ENCODE measurements at regions not wholly inside any gene's neighbourhood (a gene's known extent, or its start where the extent isn't known, plus 50 kb on each side); places are given as distances from the start of the nearest gene placed in this dataset.
"Not testable (repeated sequence)": the region's sequence is repeated elsewhere in the genome, so short reads cannot be mapped to it uniquely, and the experiment has no call there.

DNA sequence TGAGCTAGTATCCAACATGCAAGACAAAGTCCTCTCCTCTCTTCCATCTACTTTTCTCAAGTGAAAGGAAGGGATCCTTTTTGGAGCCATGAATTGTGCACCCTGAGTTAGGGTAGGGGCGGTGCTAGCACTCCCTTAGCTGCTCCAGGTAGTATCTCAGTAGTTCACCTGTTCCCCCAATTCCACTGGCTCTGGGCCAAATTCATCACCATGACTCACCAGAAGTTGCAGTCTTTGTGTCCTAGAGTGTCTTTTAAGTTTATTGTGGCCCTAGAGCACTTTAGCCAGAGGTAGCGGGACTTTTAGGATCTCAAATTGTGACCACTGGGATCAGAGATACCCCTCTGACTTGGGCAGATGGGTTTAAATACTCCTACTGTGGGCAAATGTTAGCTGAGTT lies 398.6 kb upstream of the ANO5 start:
- H3K4me1 ChIP-seq (ENCODE audit: insufficient read depth, insufficient read length): no peaks in the 10 kb centered on the region
- TF ChIP-seq SUZ12 (IDR thresholded peaks at IDR 0.05; ENCODE audit: extremely low read depth, insufficient read depth, insufficient read length) (no peak), YY1 (IDR thresholded peaks at IDR 0.05; ENCODE audit: insufficient read depth, insufficient read length) (no peak), ZNF274 (IDR thresholded peaks at IDR 0.05; ENCODE audit: low read depth, low read length) (no peak)
- H3K9me3 ChIP-seq (ENCODE audit: insufficient read depth, low read length): no peaks in the 10 kb centered on the region
- H3K4me3 ChIP-seq (ENCODE audit: insufficient read length, low read depth): no peak overlapping the region
- no peak overlapping the region for H3K9ac ChIP-seq (ENCODE audit: insufficient read length, low read depth)
- no peaks in the 10 kb centered on the region for H3K36me3 ChIP-seq (ENCODE audit: insufficient read depth, insufficient read length, low read length)
- no peaks in the 10 kb centered on the region for H3K27me3 ChIP-seq (ENCODE audit: insufficient read depth, insufficient read length)
- DNase-seq (ENCODE audit: low read depth, low spot score): no peak

DNA sequence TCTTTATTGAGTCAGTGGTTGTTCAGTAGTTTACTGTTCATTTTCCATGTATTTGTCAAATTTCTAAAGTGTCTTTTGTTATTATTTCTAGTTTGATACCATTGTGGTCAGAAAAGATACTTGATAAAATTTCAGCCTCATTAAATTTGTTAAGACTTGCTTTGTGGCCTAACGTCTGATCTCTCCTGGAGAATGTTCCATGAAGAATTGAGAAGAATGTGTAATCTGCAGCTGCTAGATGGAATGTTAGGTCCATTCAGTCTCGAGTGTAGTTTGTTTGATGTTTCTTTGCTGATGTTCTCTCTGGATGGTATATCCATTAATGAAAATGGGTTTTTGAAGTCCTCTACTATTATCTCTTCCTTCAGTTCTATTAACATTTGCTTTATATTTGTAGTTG lies 394.7 kb upstream of the ANO5 start:
- Histone ChIP-seq H3K27me3 (ENCODE audit: insufficient read depth, insufficient read length) (no peaks in the 10 kb centered on the region), H3K9ac (ENCODE audit: insufficient read length, low read depth) (no peak overlapping the region), H3K4me1 (ENCODE audit: insufficient read depth, insufficient read length) (no peaks in the 10 kb centered on the region), H3K36me3 (ENCODE audit: insufficient read depth, insufficient read length, low read length) (no peaks in the 10 kb centered on the region), H3K9me3 (ENCODE audit: insufficient read depth, low read length) (no peaks in the 10 kb centered on the region), H3K4me3 (ENCODE audit: insufficient read length, low read depth) (no peak overlapping the region)
- no peak for DNase-seq (ENCODE audit: low read depth, low spot score)
- TF ChIP-seq SUZ12 (IDR thresholded peaks at IDR 0.05; ENCODE audit: extremely low read depth, insufficient read depth, insufficient read length) (no peak), YY1 (IDR thresholded peaks at IDR 0.05; ENCODE audit: insufficient read depth, insufficient read length) (no peak), ZNF274 (IDR thresholded peaks at IDR 0.05; ENCODE audit: low read depth, low read length) (no peak)

DNA sequence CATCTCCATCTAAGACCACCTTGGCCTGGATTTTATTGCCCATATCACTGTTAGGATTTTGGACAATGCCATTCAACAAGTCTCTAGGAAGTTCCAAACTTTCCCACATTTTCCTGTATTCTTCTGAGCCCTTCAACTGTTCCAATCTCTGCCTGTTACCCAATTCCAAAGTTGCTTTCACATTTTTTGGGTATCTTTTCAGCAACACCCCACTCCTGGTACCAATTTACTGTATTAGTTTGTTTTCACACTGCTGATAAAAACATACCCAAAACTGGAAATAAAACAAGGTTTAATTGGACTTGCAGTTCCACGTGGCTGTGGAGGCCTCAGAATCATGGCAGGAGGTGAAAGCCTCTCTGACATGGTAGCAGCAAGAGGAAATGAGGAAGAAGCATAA lies 388.4 kb upstream of the ANO5 start:
- H3K27me3 ChIP-seq (ENCODE audit: insufficient read depth, insufficient read length); H3K4me3 ChIP-seq (ENCODE audit: insufficient read length, low read depth); H3K9me3 ChIP-seq (ENCODE audit: insufficient read depth, low read length): not testable (repeated sequence)

DNA sequence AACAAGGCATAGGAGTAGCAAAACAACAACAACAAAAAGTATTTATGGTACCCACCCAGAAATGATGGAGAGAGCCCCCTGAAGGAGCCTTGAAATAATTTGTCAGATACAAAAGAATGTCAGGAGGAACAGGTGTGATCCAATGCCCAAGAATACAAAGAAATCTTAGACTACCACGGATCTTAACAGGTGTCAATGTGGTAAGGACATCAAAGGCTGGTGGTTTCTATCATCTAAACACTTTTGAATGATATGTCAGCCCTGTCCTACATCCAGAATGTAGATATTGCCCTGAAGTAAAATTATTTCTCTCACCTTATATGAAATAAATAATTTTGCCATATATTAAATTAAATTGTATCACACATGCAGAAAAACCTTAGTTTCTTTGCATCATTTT lies 386.4 kb upstream of the ANO5 start:
- Histone ChIP-seq H3K9ac (ENCODE audit: insufficient read length, low read depth) (no peak overlapping the region), H3K27me3 (ENCODE audit: insufficient read depth, insufficient read length) (no peaks in the 10 kb centered on the region), H3K9me3 (ENCODE audit: insufficient read depth, low read length) (no peaks in the 10 kb centered on the region), H3K4me3 (ENCODE audit: insufficient read length, low read depth) (no peak overlapping the region), H3K4me1 (ENCODE audit: insufficient read depth, insufficient read length) (no peaks in the 10 kb centered on the region), H3K36me3 (ENCODE audit: insufficient read depth, insufficient read length, low read length) (no peaks in the 10 kb centered on the region)
- TF ChIP-seq YY1 (IDR thresholded peaks at IDR 0.05; ENCODE audit: insufficient read depth, insufficient read length): no peak
- TF ChIP-seq SUZ12 (IDR thresholded peaks at IDR 0.05; ENCODE audit: extremely low read depth, insufficient read depth, insufficient read length): no peak
- no peak for TF ChIP-seq ZNF274 (IDR thresholded peaks at IDR 0.05; ENCODE audit: low read depth, low read length)
- no peak for DNase-seq (ENCODE audit: low read depth, low spot score)

More for the DNA sequence above, 388.4 kb upstream of the ANO5 start:
- H3K9ac ChIP-seq (ENCODE audit: insufficient read length, low read depth); H3K4me1 ChIP-seq (ENCODE audit: insufficient read depth, insufficient read length); H3K36me3 ChIP-seq (ENCODE audit: insufficient read depth, insufficient read length, low read length); DNase-seq (ENCODE audit: low read depth, low spot score): not testable (repeated sequence)

DNA sequence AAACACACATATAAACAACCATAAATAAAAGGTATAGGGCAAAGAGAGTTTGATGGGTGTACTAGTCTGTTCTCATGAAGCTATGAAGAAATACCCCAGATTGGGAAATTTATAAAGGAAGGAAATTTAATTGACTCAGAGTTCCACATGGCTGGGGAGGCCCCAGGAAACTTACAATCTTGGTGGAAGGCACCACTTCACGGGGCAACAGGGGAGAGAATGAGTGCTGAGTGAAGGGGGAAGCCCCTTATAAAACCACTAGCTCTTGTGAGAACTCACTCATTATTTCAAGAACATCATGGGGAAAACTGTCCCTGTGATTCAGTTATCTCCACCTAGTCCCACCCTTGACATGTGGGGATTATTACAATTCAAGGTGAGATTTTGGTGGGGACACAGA lies 385.9 kb upstream of the ANO5 start:
- DNase-seq (ENCODE audit: low read depth, low spot score): no peak
- Histone ChIP-seq H3K9ac (ENCODE audit: insufficient read length, low read depth) (no peak overlapping the region), H3K9me3 (ENCODE audit: insufficient read depth, low read length) (no peaks in the 10 kb centered on the region), H3K27me3 (ENCODE audit: insufficient read depth, insufficient read length) (no peaks in the 10 kb centered on the region), H3K4me3 (ENCODE audit: insufficient read length, low read depth) (no peak overlapping the region), H3K4me1 (ENCODE audit: insufficient read depth, insufficient read length) (no peaks in the 10 kb centered on the region), H3K36me3 (ENCODE audit: insufficient read depth, insufficient read length, low read length) (no peaks in the 10 kb centered on the region)
- no peak for TF ChIP-seq YY1 (IDR thresholded peaks at IDR 0.05; ENCODE audit: insufficient read depth, insufficient read length)
- no peak for TF ChIP-seq ZNF274 (IDR thresholded peaks at IDR 0.05; ENCODE audit: low read depth, low read length)
- TF ChIP-seq SUZ12 (IDR thresholded peaks at IDR 0.05; ENCODE audit: extremely low read depth, insufficient read depth, insufficient read length): no peak

DNA sequence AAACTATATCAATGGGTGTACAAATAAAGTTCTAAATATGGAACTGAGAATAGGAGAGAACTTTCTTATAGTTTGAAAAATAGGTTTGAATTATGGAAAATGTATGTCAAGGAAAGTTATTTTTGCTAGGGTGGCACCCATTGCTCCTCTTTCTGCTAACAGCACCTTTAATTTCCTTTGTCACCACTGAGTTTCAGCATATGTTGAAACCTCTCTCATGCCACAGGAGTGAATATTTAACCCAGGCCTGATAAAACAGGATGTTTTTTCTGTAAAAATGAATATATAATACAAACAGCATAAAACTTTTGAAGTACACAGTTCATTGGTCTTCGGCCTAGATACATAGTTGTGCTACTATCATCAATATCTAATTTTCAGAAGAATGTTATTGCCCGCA lies 385.5 kb upstream of the ANO5 start:
- no peaks in the 10 kb centered on the region for H3K27me3 ChIP-seq (ENCODE audit: insufficient read depth, insufficient read length)
- no peaks in the 10 kb centered on the region for H3K4me1 ChIP-seq (ENCODE audit: insufficient read depth, insufficient read length)
- no peaks in the 10 kb centered on the region for H3K9me3 ChIP-seq (ENCODE audit: insufficient read depth, low read length)
- H3K9ac ChIP-seq (ENCODE audit: insufficient read length, low read depth): no peak overlapping the region
- no peaks in the 10 kb centered on the region for H3K36me3 ChIP-seq (ENCODE audit: insufficient read depth, insufficient read length, low read length)
- H3K4me3 ChIP-seq (ENCODE audit: insufficient read length, low read depth): no peak overlapping the region
- TF ChIP-seq ZNF274 (IDR thresholded peaks at IDR 0.05; ENCODE audit: low read depth, low read length): no peak
- no peak for TF ChIP-seq SUZ12 (IDR thresholded peaks at IDR 0.05; ENCODE audit: extremely low read depth, insufficient read depth, insufficient read length)
- TF ChIP-seq YY1 (IDR thresholded peaks at IDR 0.05; ENCODE audit: insufficient read depth, insufficient read length): no peak
- no peak for DNase-seq (ENCODE audit: low read depth, low spot score)

DNA sequence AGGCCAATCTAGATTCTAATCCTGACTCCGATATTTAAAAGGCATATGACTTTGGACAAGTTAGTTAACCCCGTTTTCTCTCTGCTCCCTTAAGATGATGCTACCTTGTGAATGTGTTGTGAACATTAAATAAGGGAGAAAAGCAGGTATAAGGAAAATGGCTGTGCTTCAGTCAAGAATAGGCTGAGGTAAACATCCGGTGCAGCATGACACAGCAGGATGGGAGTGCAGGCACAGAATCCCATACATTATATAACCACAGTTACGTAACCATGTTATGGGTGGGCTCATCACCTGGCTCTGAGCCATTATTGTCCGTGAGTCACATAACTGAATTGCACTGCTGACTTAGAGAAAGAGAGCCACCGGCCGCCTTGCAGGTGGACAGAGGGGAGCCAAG lies 382.2 kb upstream of the ANO5 start:
- TF ChIP-seq SUZ12 (IDR thresholded peaks at IDR 0.05; ENCODE audit: extremely low read depth, insufficient read depth, insufficient read length): no peak
- no peak for TF ChIP-seq ZNF274 (IDR thresholded peaks at IDR 0.05; ENCODE audit: low read depth, low read length)
- no peak for TF ChIP-seq YY1 (IDR thresholded peaks at IDR 0.05; ENCODE audit: insufficient read depth, insufficient read length)

DNA sequence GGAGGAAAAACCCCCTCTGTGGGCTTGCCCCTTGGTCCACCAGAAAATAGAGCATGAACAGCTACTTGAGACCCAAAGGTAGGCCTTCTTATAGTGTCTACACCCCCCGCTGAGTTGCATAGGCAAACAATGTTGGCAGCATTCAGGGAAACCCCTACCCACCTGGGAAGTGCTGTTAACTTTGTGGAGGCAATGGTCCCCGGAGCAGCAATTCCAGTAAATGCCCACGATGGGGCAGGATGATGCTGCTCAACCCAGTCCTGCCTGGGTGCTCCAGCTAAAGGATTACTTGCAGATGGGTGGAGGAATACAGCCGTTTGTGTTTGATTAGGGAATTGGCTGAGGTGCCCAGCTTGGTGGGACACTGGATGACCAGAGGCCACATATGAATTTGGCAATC lies 381.3 kb upstream of the ANO5 start:
- TF ChIP-seq YY1 (IDR thresholded peaks at IDR 0.05; ENCODE audit: insufficient read depth, insufficient read length) (no peak), SUZ12 (IDR thresholded peaks at IDR 0.05; ENCODE audit: extremely low read depth, insufficient read depth, insufficient read length) (no peak), ZNF274 (IDR thresholded peaks at IDR 0.05; ENCODE audit: low read depth, low read length) (no peak)
- no peak overlapping the region for H3K4me3 ChIP-seq (ENCODE audit: insufficient read length, low read depth)
- H3K4me1 ChIP-seq (ENCODE audit: insufficient read depth, insufficient read length): no peaks in the 10 kb centered on the region
- DNase-seq (ENCODE audit: low read depth, low spot score): no peak
- H3K36me3 ChIP-seq (ENCODE audit: insufficient read depth, insufficient read length, low read length): no peaks in the 10 kb centered on the region
- H3K9me3 ChIP-seq (ENCODE audit: insufficient read depth, low read length): no peaks in the 10 kb centered on the region
- H3K27me3 ChIP-seq (ENCODE audit: insufficient read depth, insufficient read length): no peaks in the 10 kb centered on the region
- no peak overlapping the region for H3K9ac ChIP-seq (ENCODE audit: insufficient read length, low read depth)

More for the DNA sequence above, 382.2 kb upstream of the ANO5 start:
- no peak for DNase-seq (ENCODE audit: low read depth, low spot score)
- Histone ChIP-seq H3K36me3 (ENCODE audit: insufficient read depth, insufficient read length, low read length) (no peaks in the 10 kb centered on the region), H3K4me1 (ENCODE audit: insufficient read depth, insufficient read length) (no peaks in the 10 kb centered on the region), H3K27me3 (ENCODE audit: insufficient read depth, insufficient read length) (no peaks in the 10 kb centered on the region), H3K4me3 (ENCODE audit: insufficient read length, low read depth) (no peak overlapping the region), H3K9me3 (ENCODE audit: insufficient read depth, low read length) (no peaks in the 10 kb centered on the region), H3K9ac (ENCODE audit: insufficient read length, low read depth) (no peak overlapping the region)
